Kidney epithelial cell (primary cell): ENCODE measurements at regions not wholly inside any gene's neighbourhood (a gene's known extent, or its start where the extent isn't known, plus 50 kb on each side); places are given as distances from the start of the nearest gene placed in this dataset.

Experiments
- DNase-seq: peaks from one replicate; pipeline ENCODE4 v3.0.0-alpha.2; 2010; ENCODE audit warnings: low read depth
- H3K27me3 ChIP-seq: 2 replicates; pipeline ENCODE4 v1.6.0; 2011; ENCODE audit warnings: low read length; ENCODE audit not compliant: control insufficient read depth, insufficient read depth
- H3K36me3 ChIP-seq: 2 replicates; pipeline ENCODE4 v1.5.1; 2011; ENCODE audit warnings: low read length; ENCODE audit not compliant: control insufficient read depth, insufficient read depth
- H3K4me3 ChIP-seq: 2 replicates; pipeline ENCODE4 v1.5.1; 2011; ENCODE audit warnings: low read depth, mild to moderate bottlenecking, control low read depth, low read length
- TF ChIP-seq, protein P1 (sequence below): IDR thresholded peaks from 2 replicates; pipeline ENCODE4 v1.5.1; 2011; ENCODE audit warnings: mild to moderate bottlenecking, moderate library complexity, low read length, control low read depth, inconsistent platforms; ENCODE audit not compliant: insufficient read depth, poor library complexity, severe bottlenecking

DNA sequence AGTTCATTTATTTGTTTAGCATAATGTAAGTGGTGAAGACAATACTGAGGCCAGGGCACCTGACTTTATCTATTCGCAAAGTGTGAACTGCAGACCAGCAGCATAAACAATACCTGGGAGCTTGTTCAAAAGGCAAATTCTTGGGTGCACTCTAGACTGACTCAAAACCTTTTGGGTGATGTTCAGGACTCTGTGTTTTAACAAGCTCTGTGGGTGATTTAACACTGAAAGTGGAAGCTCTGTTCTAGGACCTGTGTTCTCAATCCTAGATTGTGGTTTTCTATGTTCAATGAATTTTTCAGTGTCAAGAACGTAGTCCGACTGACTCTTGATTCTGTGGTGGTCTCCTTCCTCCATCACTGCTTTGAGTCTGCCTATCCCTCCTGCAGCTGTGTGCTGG lies 71.9 kb downstream of the GPR88 start:
- no peak for DNase-seq
- Histone ChIP-seq H3K36me3 (no peaks in the 10 kb centered on the region), H3K27me3 (no peaks in the 10 kb centered on the region), H3K4me3 (no peak overlapping the region)
- TF ChIP-seq, protein P1, sequence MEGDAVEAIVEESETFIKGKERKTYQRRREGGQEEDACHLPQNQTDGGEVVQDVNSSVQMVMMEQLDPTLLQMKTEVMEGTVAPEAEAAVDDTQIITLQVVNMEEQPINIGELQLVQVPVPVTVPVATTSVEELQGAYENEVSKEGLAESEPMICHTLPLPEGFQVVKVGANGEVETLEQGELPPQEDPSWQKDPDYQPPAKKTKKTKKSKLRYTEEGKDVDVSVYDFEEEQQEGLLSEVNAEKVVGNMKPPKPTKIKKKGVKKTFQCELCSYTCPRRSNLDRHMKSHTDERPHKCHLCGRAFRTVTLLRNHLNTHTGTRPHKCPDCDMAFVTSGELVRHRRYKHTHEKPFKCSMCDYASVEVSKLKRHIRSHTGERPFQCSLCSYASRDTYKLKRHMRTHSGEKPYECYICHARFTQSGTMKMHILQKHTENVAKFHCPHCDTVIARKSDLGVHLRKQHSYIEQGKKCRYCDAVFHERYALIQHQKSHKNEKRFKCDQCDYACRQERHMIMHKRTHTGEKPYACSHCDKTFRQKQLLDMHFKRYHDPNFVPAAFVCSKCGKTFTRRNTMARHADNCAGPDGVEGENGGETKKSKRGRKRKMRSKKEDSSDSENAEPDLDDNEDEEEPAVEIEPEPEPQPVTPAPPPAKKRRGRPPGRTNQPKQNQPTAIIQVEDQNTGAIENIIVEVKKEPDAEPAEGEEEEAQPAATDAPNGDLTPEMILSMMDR: no peak

DNA sequence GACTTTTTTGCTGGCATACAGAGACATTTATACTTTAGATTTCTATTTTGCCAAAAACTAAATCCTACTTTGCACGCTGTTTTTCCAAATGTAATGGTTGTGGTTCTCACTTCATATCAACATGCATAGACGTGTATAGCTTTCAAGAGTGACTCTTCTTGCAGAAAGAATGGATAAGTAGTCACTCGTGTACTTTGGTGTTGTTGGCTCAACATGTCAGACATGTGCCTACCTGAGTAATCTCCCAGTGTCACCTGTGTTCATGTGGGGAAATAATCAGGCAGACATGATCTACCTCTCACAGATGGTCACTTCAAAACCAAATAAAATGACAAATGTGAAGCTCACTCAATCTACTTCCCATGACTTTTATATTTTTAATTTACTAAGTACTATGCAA lies 73.1 kb downstream of the GPR88 start:
- H3K4me3 ChIP-seq: no peak overlapping the region
- no peaks in the 10 kb centered on the region for H3K27me3 ChIP-seq
- DNase-seq: no peak
- H3K36me3 ChIP-seq: no peaks in the 10 kb centered on the region
- TF ChIP-seq, protein P1: no peak

DNA sequence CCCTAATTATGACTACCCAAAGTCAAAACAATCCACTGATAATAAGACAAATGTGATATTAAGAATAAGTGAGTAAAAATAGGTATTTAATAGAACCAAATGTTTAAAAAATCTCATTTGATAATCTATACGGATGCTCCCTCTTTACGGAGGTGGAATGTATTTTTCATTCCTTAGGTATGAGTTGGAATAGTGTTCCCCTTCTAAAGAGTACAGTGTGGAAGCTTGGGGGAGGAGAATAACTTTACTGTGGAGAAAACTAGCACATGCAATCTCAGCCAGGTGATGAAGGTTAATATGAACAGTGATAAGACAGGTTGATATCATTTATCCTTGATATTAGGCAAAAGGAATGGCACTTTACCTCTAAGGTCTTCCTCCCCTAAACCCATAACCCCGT lies 74.6 kb downstream of the GPR88 start:
- no peaks in the 10 kb centered on the region for H3K36me3 ChIP-seq
- no peak overlapping the region for H3K4me3 ChIP-seq
- TF ChIP-seq, protein P1: no peak
- H3K27me3 ChIP-seq: no peaks in the 10 kb centered on the region
- DNase-seq: no peak

DNA sequence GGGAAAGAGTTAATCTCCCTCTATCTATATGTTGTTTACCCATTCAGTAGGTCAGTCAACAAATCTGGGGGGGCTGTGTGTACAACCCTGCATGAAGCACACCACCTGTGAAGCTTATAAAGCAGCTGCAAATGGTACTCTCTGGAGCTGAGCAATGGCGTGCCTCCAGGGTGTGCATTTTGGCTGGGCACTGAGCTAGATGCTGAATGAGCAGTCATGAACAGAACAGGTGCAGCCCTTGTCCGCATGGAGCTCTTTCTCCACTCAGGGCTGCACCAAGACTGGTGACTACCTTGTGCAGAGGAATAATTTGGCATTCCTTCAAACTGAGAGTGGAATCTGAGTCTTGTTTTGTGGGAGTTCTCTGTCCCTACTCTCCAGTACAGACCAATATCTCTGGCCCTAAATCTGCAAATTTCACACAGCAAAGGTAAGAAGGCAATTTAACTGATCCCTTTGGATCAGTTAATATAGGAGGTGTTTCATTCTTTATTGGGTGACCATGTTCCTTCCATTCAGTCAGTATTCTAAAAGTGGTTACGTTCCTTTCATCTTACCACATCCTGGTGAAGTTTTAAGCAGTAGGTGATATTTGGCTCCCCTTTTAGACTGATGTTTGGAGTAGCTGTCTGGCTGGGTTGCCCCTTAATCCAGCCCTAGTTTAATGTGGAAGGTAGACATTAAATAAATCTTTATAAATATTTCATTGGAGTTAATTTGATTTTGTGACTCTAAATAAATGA lies 76.0 kb downstream of the GPR88 start:
- DNase-seq: no peak
- TF ChIP-seq, protein P1: no peak
- Histone ChIP-seq H3K27me3 (no peaks in the 10 kb centered on the region), H3K4me3 (no peak overlapping the region), H3K36me3 (no peaks in the 10 kb centered on the region)

DNA sequence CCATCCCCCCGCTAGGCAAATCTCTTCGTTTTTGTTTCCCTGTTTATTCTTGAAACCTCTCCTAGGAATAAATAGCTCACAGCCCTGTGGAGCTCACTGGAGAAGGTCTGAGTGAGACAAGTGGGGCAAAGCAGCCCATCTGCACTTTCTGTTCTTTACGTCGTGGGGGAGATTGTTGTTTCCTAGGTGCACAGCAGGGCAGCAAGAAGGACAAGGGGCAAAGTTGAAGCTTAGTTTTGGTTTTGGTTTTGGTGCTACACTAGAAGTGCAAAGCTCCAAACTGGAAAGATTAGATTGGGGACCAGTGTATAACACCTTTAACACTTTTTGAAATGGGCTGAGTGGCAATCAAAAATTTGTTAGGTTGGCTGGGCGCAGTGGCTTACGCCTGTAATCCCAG lies 76.6 kb downstream of the GPR88 start:
- no peak overlapping the region for H3K4me3 ChIP-seq
- DNase-seq: no peak
- no peaks in the 10 kb centered on the region for H3K36me3 ChIP-seq
- H3K27me3 ChIP-seq: no peaks in the 10 kb centered on the region
- TF ChIP-seq, protein P1: no peak

DNA sequence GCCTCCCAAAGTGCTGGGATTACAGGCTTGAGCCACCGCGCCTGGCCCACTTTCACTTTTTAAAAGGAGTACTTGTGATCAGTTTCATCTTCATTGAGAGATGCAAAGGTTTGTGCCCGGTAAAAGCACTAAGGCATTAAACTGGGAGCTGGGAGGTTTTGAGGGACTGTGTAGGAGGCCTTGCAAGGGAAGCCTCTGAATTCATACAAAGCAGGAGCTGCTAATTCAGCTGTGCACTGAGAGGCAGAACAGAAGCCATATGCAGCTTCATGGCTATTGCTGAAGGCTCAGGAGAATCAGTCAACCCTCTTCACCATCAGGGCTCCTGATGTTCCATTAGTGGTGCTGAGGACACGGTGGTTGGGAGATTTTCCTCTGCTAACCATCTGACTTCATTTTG lies 77.7 kb downstream of the GPR88 start:
- no peak for DNase-seq
- TF ChIP-seq, protein P1: no peak
- H3K36me3 ChIP-seq: no peaks in the 10 kb centered on the region
- no peak overlapping the region for H3K4me3 ChIP-seq
- no peaks in the 10 kb centered on the region for H3K27me3 ChIP-seq
